BJ (cell line): ENCODE measurements at regions not wholly inside any gene's neighbourhood (a gene's known extent, or its start where the extent isn't known, plus 50 kb on each side); places are given as distances from the start of the nearest gene placed in this dataset.

Experiments
- CTCF ChIA-PET: fragments of 350-600 bp; formaldehyde crosslinking; extraction: SDS; loops from one replicate; lab custom pipeline; 2021; ENCODE audit warnings: antibody characterized with exemption, inconsistent platforms; lab: Yijun Ruan, JAX
- POLR2A ChIA-PET: fragments of 300-600 bp; sonication (Branson Sonifier 250); formaldehyde crosslinking; extraction: SDS; loops from one replicate; lab custom pipeline; 2021; ENCODE audit warnings: antibody characterized with exemption; lab: Charles Lee
- DNase-seq: peaks from one replicate; pipeline ENCODE4 v3.0.0-alpha.2; 2011; ENCODE audit warnings: low read depth
- H3K27me3 ChIP-seq: 2 replicates; pipeline ENCODE4 v1.6.0; 2011; ENCODE audit warnings: low read length; ENCODE audit not compliant: control insufficient read depth, insufficient read depth
- H3K36me3 ChIP-seq: 2 replicates; pipeline ENCODE4 v1.5.1; 2011; ENCODE audit warnings: low read length; ENCODE audit not compliant: control insufficient read depth, insufficient read depth
- H3K4me3 ChIP-seq: 2 replicates; pipeline ENCODE4 v1.5.1; 2011; ENCODE audit warnings: low read depth, mild to moderate bottlenecking, control low read depth, low read length
- CTCF ChIP-seq: IDR thresholded peaks from 2 replicates; pipeline ENCODE4 v1.5.1; 2011; ENCODE audit warnings: low read depth, mild to moderate bottlenecking, control low read depth, inconsistent platforms, low read length, moderate library complexity; ENCODE audit not compliant: insufficient read depth

- no peak for TF ChIP-seq CTCF
- POLR2A ChIA-PET, result no interaction called here
- Histone ChIP-seq H3K4me3 (no peak overlapping the region), H3K36me3 (no peaks in the 10 kb centered on the region), H3K27me3 (no peaks in the 10 kb centered on the region)
- no peak for DNase-seq
- CTCF ChIA-PET, result interaction anchor here (0.9 kb wide), 1 partner anchor 32 kb away, joined by 4 read pairs; no protein-coding TSS in a partner anchor
Observed at GRCh38 chr13:58119804-58120203, 488.3 kb downstream of the PCDH17 start.

GRCh38 chr13:58126496-58126895, 495.0 kb downstream of the PCDH17 start:
- H3K36me3 ChIP-seq, result no peaks in the 10 kb centered on the region
- no peak for TF ChIP-seq CTCF
- H3K4me3 ChIP-seq, result no peak overlapping the region
- H3K27me3 ChIP-seq, result no peaks in the 10 kb centered on the region
- POLR2A ChIA-PET, result no interaction called here
- no peak for DNase-seq
- CTCF ChIA-PET, result no interaction called here

GRCh38 chr13:58134012-58134411, 502.5 kb downstream of the PCDH17 start:
- ChIA-PET POLR2A (no interaction called here), CTCF (no interaction called here)
- H3K27me3 ChIP-seq, result no peaks in the 10 kb centered on the region
- no peaks in the 10 kb centered on the region for H3K36me3 ChIP-seq
- DNase-seq, result no peak
- TF ChIP-seq CTCF, result no peak
- H3K4me3 ChIP-seq, result no peak overlapping the region

- Histone ChIP-seq H3K36me3 (no peaks in the 10 kb centered on the region), H3K4me3 (no peak overlapping the region), H3K27me3 (no peaks in the 10 kb centered on the region)
- TF ChIP-seq CTCF, result no peak
- CTCF ChIA-PET, result no interaction called here
- POLR2A ChIA-PET, result no interaction called here
- no peak for DNase-seq
Observed at GRCh38 chr13:58134525-58134924, 503.0 kb downstream of the PCDH17 start.

- ChIA-PET POLR2A (no interaction called here), CTCF (no interaction called here)
- no peak for DNase-seq
- no peak for TF ChIP-seq CTCF
- Histone ChIP-seq H3K4me3 (no peak overlapping the region), H3K27me3 (no peaks in the 10 kb centered on the region), H3K36me3 (no peaks in the 10 kb centered on the region)
Observed at GRCh38 chr13:58142952-58143351, 511.4 kb downstream of the PCDH17 start.
